Trophoblast cell (in vitro differentiated cells and primary cell): ENCODE measurements at regions not wholly inside any gene's neighbourhood (a gene's known extent, or its start where the extent isn't known, plus 50 kb on each side); places are given as distances from the start of the nearest gene placed in this dataset.

Source experiments
- DNase-seq, 2 donors: peaks; one replicate each; pipeline ENCODE4 v3.0.0-alpha.2; 2016
- H2AFZ ChIP-seq: 2 replicates; pipeline ENCODE4 v1.6.1; 2013; ENCODE audit warnings: low read length, moderate library complexity, mild to moderate bottlenecking; ENCODE audit not compliant: insufficient read depth, poor library complexity
- H2AK5ac ChIP-seq: 2 replicates; pipeline ENCODE4 v1.6.1; 2013; ENCODE audit warnings: mild to moderate bottlenecking, low read length
- H2BK120ac ChIP-seq: 2 replicates; pipeline ENCODE4 v1.6.1; 2013; ENCODE audit warnings: low read length, mild to moderate bottlenecking, moderate library complexity; ENCODE audit not compliant: insufficient read depth, poor library complexity
- H2BK12ac ChIP-seq: 2 replicates; pipeline ENCODE4 v1.6.1; 2013; ENCODE audit warnings: mild to moderate bottlenecking, low read length, moderate library complexity
- H2BK5ac ChIP-seq: 2 replicates; pipeline ENCODE4 v1.6.1; 2013; ENCODE audit warnings: low read length, low read depth, moderate library complexity, mild to moderate bottlenecking; ENCODE audit not compliant: poor library complexity
- H3K14ac ChIP-seq: 2 replicates; pipeline ENCODE4 v1.6.1; 2013; ENCODE audit warnings: mild to moderate bottlenecking, low read length
- H3K18ac ChIP-seq: 2 replicates; pipeline ENCODE4 v1.6.1; 2013; ENCODE audit warnings: mild to moderate bottlenecking, low read length
- H3K23ac ChIP-seq: 2 replicates; pipeline ENCODE4 v1.6.1; 2013; ENCODE audit warnings: low read length
- H3K27ac ChIP-seq: 2 replicates; pipeline ENCODE4 v1.5.1; 2013; ENCODE audit warnings: low read depth, mild to moderate bottlenecking, inconsistent platforms, low read length, moderate library complexity
- H3K27me3 ChIP-seq: 2 replicates; pipeline ENCODE4 v1.6.1; 2013; ENCODE audit warnings: inconsistent platforms, mild to moderate bottlenecking, low read length, moderate library complexity; ENCODE audit not compliant: insufficient read depth
- H3K36me3 ChIP-seq, 2 experiments: 1 replicate in 1 of 2; 2 replicates in 1 of 2; pipeline ENCODE4 v1.6.1; 2013; ENCODE audit warnings: low read length in 2 of 2, mild to moderate bottlenecking in 2 of 2, moderate library complexity in 1 of 2; ENCODE audit not compliant: insufficient read depth in 2 of 2, control insufficient read depth in 1 of 2
- H3K4ac ChIP-seq: 2 replicates; pipeline ENCODE4 v1.6.1; 2013; ENCODE audit warnings: low read depth, mild to moderate bottlenecking, low read length, moderate library complexity
- H3K4me1 ChIP-seq, 2 experiments: 1 replicate in 1 of 2; 2 replicates in 1 of 2; pipeline ENCODE4 v1.6.1; 2013; ENCODE audit warnings: low read length in 2 of 2, mild to moderate bottlenecking in 2 of 2, moderate library complexity in 1 of 2; ENCODE audit not compliant: insufficient read depth in 2 of 2, control insufficient read depth in 1 of 2
- H3K4me2 ChIP-seq: 2 replicates; pipeline ENCODE4 v1.6.1; 2013; ENCODE audit warnings: inconsistent platforms, mild to moderate bottlenecking, low read length, moderate library complexity
- H3K4me3 ChIP-seq: 2 replicates; pipeline ENCODE4 v1.5.1; 2013; ENCODE audit warnings: mild to moderate bottlenecking, low read depth, low read length, inconsistent platforms
- H3K79me1 ChIP-seq: one replicate; pipeline ENCODE4 v1.6.1; 2013; ENCODE audit warnings: low read length
- H3K79me2 ChIP-seq: 2 replicates; pipeline ENCODE4 v1.6.1; 2013; ENCODE audit warnings: low read length, mild to moderate bottlenecking; ENCODE audit not compliant: control insufficient read depth, insufficient read depth, poor library complexity
- H3K9ac ChIP-seq: 2 replicates; pipeline ENCODE4 v1.6.1; 2013; ENCODE audit warnings: mild to moderate bottlenecking, low read length
- H3K9me3 ChIP-seq: 2 replicates; pipeline ENCODE4 v1.6.1; 2013; ENCODE audit warnings: low read depth, mild to moderate bottlenecking, control low read depth, inconsistent platforms, low read length; ENCODE audit not compliant: insufficient read depth
- H4K12ac ChIP-seq: 2 replicates; pipeline ENCODE4 v1.6.1; 2013; ENCODE audit warnings: low read depth, mild to moderate bottlenecking, low read length, moderate library complexity
- H4K8ac ChIP-seq: 2 replicates; pipeline ENCODE4 v1.6.1; 2013; ENCODE audit warnings: low read depth, mild to moderate bottlenecking, low read length, moderate library complexity
- H4K91ac ChIP-seq: one replicate; pipeline ENCODE4 v1.6.1; 2013; ENCODE audit warnings: low read depth, mild to moderate bottlenecking, low read length, moderate library complexity
- WGBS: extraction: QIAGEN DNeasy Blood & Tissue Kit; methylation state at CpG from one replicate; pipeline ENCODE4 v1.1.7; 2013; ENCODE audit warnings: missing lambda C conversion rate; ENCODE audit not compliant: insufficient read length, insufficient coverage; ENCODE audit errors: extremely low coverage; 5-methylcytosine and 5-hydroxymethylcytosine counted together

DNA sequence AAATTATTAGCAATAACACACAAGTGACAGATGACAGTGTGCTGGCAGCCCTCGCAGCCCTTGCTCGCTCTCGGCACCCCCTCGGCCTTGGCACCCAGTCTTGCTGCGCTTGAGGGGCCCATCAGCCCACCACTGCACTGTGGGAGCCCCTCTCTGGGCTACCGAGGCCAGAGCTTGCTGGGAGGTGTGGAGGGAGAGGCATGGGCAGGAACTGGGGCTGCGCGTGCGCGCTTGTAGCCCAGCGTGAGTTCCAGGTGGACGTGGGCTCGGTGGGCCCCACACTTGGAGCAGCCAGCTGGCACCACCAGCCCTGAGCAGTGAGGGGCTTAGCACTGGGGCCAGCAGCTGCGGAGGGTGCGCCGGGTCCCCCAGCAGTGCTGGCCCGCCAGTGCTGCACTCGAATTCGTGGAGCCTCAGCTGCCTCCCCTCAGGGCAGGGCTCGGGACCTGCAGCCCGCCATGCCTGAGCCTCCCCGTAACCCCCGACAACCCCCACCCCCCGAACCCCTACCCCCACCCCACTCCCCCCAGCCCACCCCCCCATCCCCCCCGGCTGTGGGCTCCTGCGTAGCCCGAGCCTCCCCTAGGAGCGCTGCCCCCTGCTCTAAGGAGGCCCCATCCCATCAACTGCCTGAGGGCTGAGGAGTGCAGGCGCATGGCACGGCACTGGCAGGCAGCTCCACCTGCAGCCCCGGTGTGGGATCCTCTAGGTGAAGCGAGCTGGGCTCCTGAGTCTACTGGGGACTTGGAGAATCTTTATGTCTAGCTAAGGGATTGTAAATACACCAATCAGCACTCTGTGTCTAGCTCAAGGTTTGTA lies 240.9 kb downstream of the TRIM36 start:
- no CpG with 5 or more reads among the region's 32 CpGs for WGBS
- no peaks in the 10 kb centered on the region for H3K79me2 ChIP-seq
- no peaks in the 10 kb centered on the region for H3K79me1 ChIP-seq

DNA sequence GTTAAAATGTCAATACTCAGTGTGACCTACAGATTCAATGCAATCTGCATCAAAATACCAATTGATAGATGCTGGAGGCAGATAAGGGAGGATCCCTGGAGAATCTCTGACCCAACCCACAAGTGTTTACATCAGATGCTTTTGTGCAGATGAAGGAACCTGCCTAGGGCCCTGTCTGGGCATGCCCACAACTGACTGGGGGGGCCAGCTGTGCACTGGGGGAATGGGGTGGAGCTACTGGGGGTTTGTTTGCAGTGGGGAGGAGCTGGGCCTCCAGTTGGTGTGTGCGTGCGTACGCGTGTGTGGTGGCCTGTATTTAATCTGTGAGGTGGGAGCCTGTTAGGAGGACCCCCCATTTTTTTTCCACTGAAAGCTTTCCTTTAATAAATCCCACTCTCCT lies 244.9 kb downstream of the TRIM36 start:
- Histone ChIP-seq H2BK12ac (no peak overlapping the region), H3K27ac (no peak overlapping the region), H2BK5ac (no peak overlapping the region), H2BK120ac (no peak overlapping the region), H3K23ac (no peak overlapping the region), H4K12ac (no peak overlapping the region), H3K4me1 (no peaks in the 10 kb centered on the region), H3K4ac (no peak overlapping the region), H3K79me2 (no peaks in the 10 kb centered on the region), H3K36me3 (no peaks in the 10 kb centered on the region), H3K27me3 (no peaks in the 10 kb centered on the region), H4K8ac (no peak overlapping the region), H3K9ac (no peak overlapping the region), H4K91ac (no peak overlapping the region), H3K79me1 (no peaks in the 10 kb centered on the region), H3K4me2 (no peak overlapping the region), H2AK5ac (no peak overlapping the region), H3K18ac (no peak overlapping the region), H3K14ac (no peak overlapping the region), H2AFZ (no peak overlapping the region), H3K4me3 (no peak overlapping the region), H3K9me3 (peaks cover 6% of the 10 kb centered on the region)
- WGBS, result no CpG with 5 or more reads among the region's 4 CpGs
- DNase-seq, result no peak

More for the DNA sequence above, 240.9 kb downstream of the TRIM36 start:
- H2AK5ac ChIP-seq, result no peak overlapping the region
- H4K8ac ChIP-seq, result no peak overlapping the region
- no peak for DNase-seq
- no peaks in the 10 kb centered on the region for H3K27me3 ChIP-seq
- H2BK5ac ChIP-seq, result no peak overlapping the region
- H3K9me3 ChIP-seq, result peaks cover 6% of the 10 kb centered on the region
- no peak overlapping the region for H3K23ac ChIP-seq
- H3K4me2 ChIP-seq, result no peak overlapping the region
- H4K12ac ChIP-seq, result no peak overlapping the region
- H3K4me3 ChIP-seq, result peak overlapping the region; percentile 40
- H2BK120ac ChIP-seq, result no peak overlapping the region
- no peak overlapping the region for H3K14ac ChIP-seq
- H2BK12ac ChIP-seq, result no peak overlapping the region
- no peak overlapping the region for H3K4ac ChIP-seq
- H3K4me1 ChIP-seq, result no peaks in the 10 kb centered on the region
- H3K36me3 ChIP-seq, result no peaks in the 10 kb centered on the region
- no peak overlapping the region for H4K91ac ChIP-seq
- no peak overlapping the region for H2AFZ ChIP-seq
- H3K27ac ChIP-seq, result no peak overlapping the region
- H3K9ac ChIP-seq, result no peak overlapping the region
- no peak overlapping the region for H3K18ac ChIP-seq

DNA sequence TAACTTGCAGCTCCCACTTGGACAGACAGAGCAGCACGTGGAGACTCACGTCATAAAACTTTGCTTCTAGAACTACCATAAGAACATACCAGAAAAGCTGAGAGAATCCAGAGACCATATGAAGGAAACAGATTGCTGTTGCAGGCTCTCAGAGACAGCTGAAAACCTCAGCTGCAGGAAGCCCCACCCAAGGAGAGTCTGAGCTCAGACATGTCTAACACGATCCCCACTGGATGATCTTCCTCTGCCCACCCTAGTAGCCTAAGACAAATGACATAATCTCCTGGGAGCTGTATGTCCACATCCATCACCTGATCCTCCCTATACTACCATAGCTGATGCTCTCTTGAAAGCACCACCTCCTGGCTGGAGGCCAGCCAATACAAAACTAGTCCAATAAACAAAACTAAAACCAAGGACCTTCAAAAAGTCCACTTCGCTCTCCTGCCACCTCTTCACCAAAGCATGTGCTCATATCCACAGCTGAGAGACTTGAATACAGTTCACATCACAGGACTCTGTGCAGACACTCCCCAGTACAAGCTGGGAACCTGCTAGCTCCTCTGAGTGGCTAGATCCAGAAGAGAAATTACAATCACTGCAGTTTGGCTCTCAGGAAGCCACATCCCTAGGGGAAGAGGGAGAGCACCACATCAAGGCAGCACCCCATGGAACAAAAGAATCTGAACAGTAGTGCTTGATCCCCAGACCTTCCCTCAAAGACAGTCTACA lies 257.4 kb downstream of the TRIM36 start:
- no peaks in the 10 kb centered on the region for H3K4me1 ChIP-seq
- H3K79me2 ChIP-seq, result no peaks in the 10 kb centered on the region
- H4K91ac ChIP-seq, result no peak overlapping the region
- H2BK120ac ChIP-seq, result no peak overlapping the region
- H3K4me2 ChIP-seq, result no peak overlapping the region
- no peak overlapping the region for H3K9ac ChIP-seq
- H3K23ac ChIP-seq, result no peak overlapping the region
- no peak for DNase-seq
- no peak overlapping the region for H2BK5ac ChIP-seq
- no peak overlapping the region for H2AFZ ChIP-seq
- H3K9me3 ChIP-seq, result no peaks in the 10 kb centered on the region
- H4K12ac ChIP-seq, result no peak overlapping the region
- H3K79me1 ChIP-seq, result no peaks in the 10 kb centered on the region
- H3K27me3 ChIP-seq, result no peaks in the 10 kb centered on the region
- no peaks in the 10 kb centered on the region for H3K36me3 ChIP-seq
- no peak overlapping the region for H2BK12ac ChIP-seq
- no peak overlapping the region for H3K4ac ChIP-seq
- no peak overlapping the region for H3K18ac ChIP-seq
- H4K8ac ChIP-seq, result no peak overlapping the region
- H3K4me3 ChIP-seq, result no peak overlapping the region
- H3K14ac ChIP-seq, result no peak overlapping the region
- WGBS, result no CpG with 5 or more reads among the region's 4 CpGs
- H3K27ac ChIP-seq, result no peak overlapping the region
- no peak overlapping the region for H2AK5ac ChIP-seq

DNA sequence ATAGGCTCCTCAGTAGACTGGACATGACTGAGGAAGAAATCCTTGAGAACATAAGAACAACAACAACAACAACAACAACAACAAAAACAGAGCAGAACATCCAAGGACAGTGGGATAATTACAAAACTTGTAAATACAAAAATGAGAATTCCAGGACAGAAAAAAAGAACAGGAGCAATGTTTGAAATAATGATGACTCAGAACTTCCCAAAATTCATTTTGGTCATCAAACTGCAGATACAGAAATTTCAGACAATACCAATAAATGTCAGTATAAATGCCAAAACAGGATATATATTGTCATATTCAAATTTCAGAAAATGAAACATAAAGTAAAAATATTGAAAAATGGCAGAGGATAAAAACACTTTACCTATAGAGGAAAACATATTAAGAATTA lies 259.0 kb downstream of the TRIM36 start:
- no peak for DNase-seq
- Histone ChIP-seq H3K14ac (no peak overlapping the region), H3K9ac (no peak overlapping the region), H3K4ac (no peak overlapping the region), H4K8ac (no peak overlapping the region), H3K4me1 (no peaks in the 10 kb centered on the region), H3K9me3 (peaks cover under 1% of the 10 kb centered on the region), H2AFZ (no peak overlapping the region), H3K4me2 (no peak overlapping the region), H3K36me3 (no peaks in the 10 kb centered on the region), H3K79me2 (no peaks in the 10 kb centered on the region), H4K91ac (no peak overlapping the region), H3K27ac (no peak overlapping the region), H2BK120ac (no peak overlapping the region), H3K18ac (no peak overlapping the region), H3K4me3 (no peak overlapping the region), H2BK5ac (no peak overlapping the region), H4K12ac (no peak overlapping the region), H3K23ac (no peak overlapping the region), H3K27me3 (no peaks in the 10 kb centered on the region), H2BK12ac (no peak overlapping the region), H2AK5ac (no peak overlapping the region), H3K79me1 (no peaks in the 10 kb centered on the region)
